ENCODE measurements at regions not wholly inside any gene's neighbourhood (a gene's known extent, or its start where the extent isn't known, plus 50 kb on each side); places are given as distances from the start of the nearest gene placed in this dataset.

GRCh38 chr6:139584599-139584998 is 210.2 kb upstream of the CITED2 start:
- Histone ChIP-seq H3K27me3 (no peaks in the 10 kb centered on the region), H3K36me3 (no peaks in the 10 kb centered on the region), H3K4me1 (peaks cover 0 to 44% (median 14%) of the 10 kb centered on the region in 3 donors), H3K4me3 (no peak overlapping the region), H3K27ac (no peak overlapping the region), H3K9me3 (no peaks in the 10 kb centered on the region)
- DNase-seq: no peak
- WGBS, 2 donors: 88 to 100% methylated on average over 1 of the region's 1 CpG
- TF ChIP-seq CTCF (IDR thresholded peaks at IDR 0.05): no peak
- no peak for TF ChIP-seq POLR2A (IDR thresholded peaks at IDR 0.05)
- intact Hi-C loops (cut with DNase I): no loop called here

GRCh38 chr6:139583420-139583819 is 209.0 kb upstream of the CITED2 start:
- Histone ChIP-seq H3K4me1 (peaks cover 0 to 42% (median 12%) of the 10 kb centered on the region in 3 donors), H3K9me3 (no peaks in the 10 kb centered on the region), H3K27ac (no peak overlapping the region), H3K36me3 (no peaks in the 10 kb centered on the region), H3K27me3 (no peaks in the 10 kb centered on the region), H3K4me3 (no peak overlapping the region)
- intact Hi-C loops (cut with DNase I): no loop called here
- DNase-seq: no peak
- 70 to 85% methylated on average over 3 of the region's 3 CpGs for WGBS, 2 donors
- TF ChIP-seq CTCF (IDR thresholded peaks at IDR 0.05) (no peak), POLR2A (IDR thresholded peaks at IDR 0.05) (no peak)

- TF ChIP-seq CTCF (IDR thresholded peaks at IDR 0.05) (no peak), POLR2A (IDR thresholded peaks at IDR 0.05) (no peak)
These were observed 208.5 kb upstream of the CITED2 start for GRCh38 chr6:139582956-139583355.

GRCh38 chr6:139581485-139581865 is 207.0 kb upstream of the CITED2 start:
- intact Hi-C loops (cut with DNase I): no loop called here
- no peaks in the 10 kb centered on the region for H3K9me3 ChIP-seq
- H3K4me3 ChIP-seq: no peak overlapping the region
- DNase-seq: no peak
- H3K36me3 ChIP-seq: no peaks in the 10 kb centered on the region
- no peaks in the 10 kb centered on the region for H3K27me3 ChIP-seq
- H3K4me1 ChIP-seq: peaks cover 0 to 40% (median 4%) of the 10 kb centered on the region in 3 donors
- H3K27ac ChIP-seq: no peak overlapping the region
- no peak for TF ChIP-seq CTCF (IDR thresholded peaks at IDR 0.05)
- no peak for TF ChIP-seq POLR2A (IDR thresholded peaks at IDR 0.05)

More at GRCh38 chr6:139582956-139583355, 208.5 kb upstream of the CITED2 start:
- no peaks in the 10 kb centered on the region for H3K36me3 ChIP-seq
- no peak for DNase-seq
- intact Hi-C loops (cut with DNase I): no loop called here
- peaks cover 0 to 42% (median 10%) of the 10 kb centered on the region in 3 donors for H3K4me1 ChIP-seq
- WGBS, 2 donors: 90 to 95% methylated on average over 2 of the region's 2 CpGs
- H3K9me3 ChIP-seq: no peaks in the 10 kb centered on the region
- no peak overlapping the region for H3K27ac ChIP-seq
- H3K4me3 ChIP-seq: no peak overlapping the region
- H3K27me3 ChIP-seq: no peaks in the 10 kb centered on the region

GRCh38 chr6:139580592-139581484 is 206.4 kb upstream of the CITED2 start:
- H3K4me3 ChIP-seq: no peak overlapping the region
- peaks cover 0 to 34% (median 4%) of the 10 kb centered on the region in 3 donors for H3K4me1 ChIP-seq
- WGBS, 2 donors: 87 to 88% methylated on average over 9 of the region's 9 CpGs
- intact Hi-C loops (cut with DNase I): no loop called here
- H3K36me3 ChIP-seq: no peaks in the 10 kb centered on the region
- no peaks in the 10 kb centered on the region for H3K9me3 ChIP-seq
- TF ChIP-seq CTCF (IDR thresholded peaks at IDR 0.05): no peak
- TF ChIP-seq POLR2A (IDR thresholded peaks at IDR 0.05): no peak
- no peak overlapping the region for H3K27ac ChIP-seq
- no peaks in the 10 kb centered on the region for H3K27me3 ChIP-seq
- no peak for DNase-seq
